K562 (cell line): ENCODE measurements at regions not wholly inside any gene's neighbourhood (a gene's known extent, or its start where the extent isn't known, plus 50 kb on each side); places are given as distances from the start of the nearest gene placed in this dataset.

Source experiments
- ATAC-seq: fragments of 200-7000 bp; cut with Tn5 transposase; 3 replicates; pipeline ENCODE4 v1.9.1; 2020; ENCODE audit warnings: moderate library complexity
- BruUV-seq: library from RNA; stranded (reverse); fragments of 400-500 nt; replicated peaks from 2 replicates; lab custom pipeline; 2021; lab: Mats Ljungman, UMichigan
- CTCF ChIA-PET: fragments of 300-600 bp; formaldehyde crosslinking; extraction: SDS; loops from one replicate; lab custom pipeline; 2021; ENCODE audit warnings: low intra/inter-chr PET ratio; lab: Yijun Ruan, JAX
- POLR2A ChIA-PET: fragments of 300-600, 350-650 bp; sonication (Branson Sonifier 250); formaldehyde crosslinking; extraction: SDS; loops from one replicate; lab custom pipeline; 2021; ENCODE audit warnings: antibody characterized with exemption, inconsistent platforms; lab: Yijun Ruan, JAX
- DNase-seq, 4 experiments: peaks; one replicate each; pipeline versions ENCODE4 v3.0.0 to v3.0.0-alpha.2; 2011 to 2018; ENCODE audit warnings: low spot score in 3 of 4, mixed read lengths in 3 of 4; ENCODE audit errors: extremely low read depth in 1 of 4
- FAIRE-seq: peaks from 2 replicates; lab custom pipeline; 2011; peaks lifted over from hg19 to GRCh38; lab: Jason Lieb, UNC
- H2AFZ ChIP-seq: 2 replicates; pipeline ENCODE4 v1.6.0; 2011; ENCODE audit warnings: low read depth, low read length, control low read depth, inconsistent platforms
- H3K27ac ChIP-seq: fragments of 200-600 bp; 3 replicates; pipeline ENCODE4 v1.8.0; 2011; ENCODE audit warnings: low read depth, mild to moderate bottlenecking, control low read depth, inconsistent platforms, low read length, moderate library complexity, mixed read lengths; ENCODE audit errors: extremely low read depth
- H3K27me3 ChIP-seq, 2 experiments: fragments of 300-600 bp in 1 of 2; 2 replicates in 1 of 2; 3 replicates in 1 of 2; pipeline versions ENCODE4 v1.6.0 to v1.8.0; 2011; ENCODE audit warnings: inconsistent platforms in 2 of 2, low read length in 2 of 2, mild to moderate bottlenecking in 1 of 2, mixed read lengths in 1 of 2, moderate library complexity in 1 of 2; ENCODE audit not compliant: control insufficient read depth in 2 of 2, insufficient read depth in 2 of 2
- H3K36me3 ChIP-seq: fragments of 300-600 bp; 3 replicates; pipeline ENCODE4 v1.8.0; 2011; ENCODE audit warnings: mild to moderate bottlenecking, low read length, inconsistent platforms; ENCODE audit not compliant: control insufficient read depth, insufficient read depth
- H3K4me1 ChIP-seq, 2 experiments: fragments of 200-600 bp in 1 of 2; replicated peaks in 1 of 2; 2 replicates in 1 of 2; 3 replicates in 1 of 2; pipeline versions ENCODE4 v1.5.1 to v1.8.0; 2011; ENCODE audit warnings: inconsistent platforms in 2 of 2, low read length in 2 of 2, mild to moderate bottlenecking in 1 of 2, mixed read lengths in 1 of 2, moderate library complexity in 1 of 2; ENCODE audit not compliant: control insufficient read depth in 2 of 2, insufficient read depth in 2 of 2
- H3K4me2 ChIP-seq: 2 replicates; pipeline ENCODE4 v1.6.1; 2011; ENCODE audit warnings: low read length, control low read depth, inconsistent platforms, mixed read lengths; ENCODE audit not compliant: insufficient read depth
- H3K4me3 ChIP-seq: fragments of 200-600 bp; sonication (generic), shearing (Covaris generic); 2 replicates; pipeline ENCODE4 v1.5.1; 2016; ENCODE audit warnings: control low read depth, inconsistent platforms
- H3K79me2 ChIP-seq: fragments of 200-600 bp; 3 replicates; pipeline ENCODE4 v1.8.0; 2011; ENCODE audit warnings: low read length, inconsistent platforms; ENCODE audit not compliant: control insufficient read depth, insufficient read depth
- H3K9ac ChIP-seq, 2 experiments: 2 replicates each; pipeline versions ENCODE4 v1.6.0 to v1.6.1; 2011; ENCODE audit warnings: low read depth in 2 of 2, low read length in 2 of 2, control low read depth in 1 of 2, inconsistent platforms in 1 of 2, mild to moderate bottlenecking in 1 of 2, mixed read lengths in 1 of 2; ENCODE audit not compliant: insufficient read depth in 1 of 2
- H3K9me1 ChIP-seq: one replicate; pipeline ENCODE4 v1.6.0; 2011; ENCODE audit warnings: inconsistent platforms, mild to moderate bottlenecking, low read length, moderate library complexity; ENCODE audit not compliant: control insufficient read depth, insufficient read depth
- H3K9me3 ChIP-seq: replicated peaks from 2 replicates; pipeline ENCODE4 v1.5.1; 2011; ENCODE audit warnings: low read depth, low read length, inconsistent platforms; ENCODE audit not compliant: control insufficient read depth, insufficient read depth
- H4K20me1 ChIP-seq: replicated peaks from 2 replicates; pipeline ENCODE4 v1.6.1; 2011; ENCODE audit warnings: low read length, inconsistent platforms, mixed read lengths; ENCODE audit not compliant: control insufficient read depth, insufficient read depth
- ETS1 ChIP-seq: conservative IDR thresholded peaks from 2 replicates; pipeline ENCODE4 v1.6.1; 2011; ENCODE audit warnings: low read depth, mild to moderate bottlenecking, low read length; ENCODE audit not compliant: control insufficient read depth
- HIVEP1 ChIP-seq: fragments of 250-450 bp; sonication (Bioruptor Pico); IDR thresholded peaks from 2 replicates; pipeline ENCODE4 v1.4.0; 2020; ENCODE audit warnings: mild to moderate bottlenecking
- HNRNPLL ChIP-seq: fragments of 200-400 bp; formaldehyde crosslinking; IDR thresholded peaks from 2 replicates; pipeline ENCODE4 v1.6.1; 2017; ENCODE audit warnings: low read length, low read depth, mild to moderate bottlenecking; ENCODE audit not compliant: poor library complexity, severe bottlenecking
- MXI1 ChIP-seq: IDR thresholded peaks from 2 replicates; pipeline ENCODE4 v1.6.1; 2011; ENCODE audit warnings: low read depth, mild to moderate bottlenecking, improper control_type of control experiment, low read length
- NCOA2 ChIP-seq, 2 experiments: fragments of 450-650 bp; IDR thresholded peaks; 2 replicates each; pipeline ENCODE4 v1.6.1; 2018; ENCODE audit warnings: mild to moderate bottlenecking in 2 of 2, moderate library complexity in 1 of 2; ENCODE audit not compliant: partially characterized antibody in 2 of 2
- NFE2 ChIP-seq: IDR thresholded peaks from 2 replicates; pipeline ENCODE4 v1.6.1; 2014; ENCODE audit warnings: antibody characterized with exemption, low read depth
- NKRF ChIP-seq: fragments of 450-650 bp; IDR thresholded peaks from 2 replicates; pipeline ENCODE4 v1.6.1; 2016; ENCODE audit warnings: borderline replicate concordance
- PURB ChIP-seq: sonication (generic); formaldehyde crosslinking; IDR thresholded peaks from 2 replicates; pipeline ENCODE4 v1.9.0; 2021; ENCODE audit warnings: low read depth, mild to moderate bottlenecking, missing genetic modification reagents
- RFX5 ChIP-seq: IDR thresholded peaks from 2 replicates; pipeline ENCODE4 v1.6.1; 2011; ENCODE audit warnings: low read depth, mild to moderate bottlenecking, improper control_type of control experiment, low read length
- SNIP1 ChIP-seq: fragments of 450-650 bp; IDR thresholded peaks from 2 replicates; pipeline ENCODE4 v1.7.1; 2017; ENCODE audit warnings: low read depth, mild to moderate bottlenecking
- TFAP4 ChIP-seq: sonication (generic); formaldehyde crosslinking; IDR thresholded peaks from 2 replicates; pipeline ENCODE4 v1.8.0; 2022; ENCODE audit warnings: missing genetic modification reagents, mild to moderate bottlenecking, moderate library complexity, borderline replicate concordance
- THRAP3 ChIP-seq: fragments of 450-650 bp; IDR thresholded peaks from 2 replicates; pipeline ENCODE4 v1.6.1; 2016; ENCODE audit warnings: mild to moderate bottlenecking, inconsistent platforms, borderline replicate concordance
- UBTF ChIP-seq, 2 experiments: IDR thresholded peaks; 2 replicates each; pipeline ENCODE4 v1.6.1; 2012; ENCODE audit warnings: improper control_type of control experiment in 2 of 2, low read depth in 2 of 2, low read length in 2 of 2, borderline replicate concordance in 1 of 2
- WHSC1 ChIP-seq: IDR thresholded peaks from one replicate; pipeline ENCODE4 v1.6.1; 2012; ENCODE audit warnings: low read length, control low read depth, inconsistent platforms
- WGBS: fragments of 100-300 bp; shearing (Covaris generic); methylation state at CpG from one replicate; pipeline ENCODE4 v1.1.6; 2016; ENCODE audit warnings: low coverage, mixed read lengths; ENCODE audit not compliant: insufficient coverage; ENCODE audit errors: missing lambda C conversion rate; 5-methylcytosine and 5-hydroxymethylcytosine counted together
- in situ Hi-C: fragments of 300-500 bp; cut with MboI; formaldehyde crosslinking; loops from 4 replicates; pipeline ENCODE4 v1.15.0; 2018; ENCODE audit warnings: inconsistent platforms, mixed read lengths
- intact Hi-C: fragments of 100-400 bp; cut with micrococcal nuclease; formaldehyde crosslinking; loops from 2 replicates; pipeline ENCODE4 v1.14.2; 2022
- TF ChIP-seq, protein P1 (sequence below), 3 experiments: IDR thresholded peaks in 2 of 3; conservative IDR thresholded peaks in 1 of 3; 2 replicates each; pipeline ENCODE4 v1.5.1; 2011 to 2012; ENCODE audit warnings: low read length in 3 of 3, mild to moderate bottlenecking in 3 of 3, control low read depth in 2 of 3, improper control_type of control experiment in 1 of 3, inconsistent platforms in 1 of 3, low read depth in 1 of 3, mixed read lengths in 1 of 3, moderate library complexity in 1 of 3; ENCODE audit not compliant: insufficient read depth in 2 of 3

- no peaks in the 10 kb centered on the region for H4K20me1 ChIP-seq
- H2AFZ ChIP-seq, result no peak overlapping the region
- DNase-seq, result no peak
- H3K27ac ChIP-seq, result no peak overlapping the region
- no peaks in the 10 kb centered on the region for H3K27me3 ChIP-seq
- no peaks in the 10 kb centered on the region for H3K79me2 ChIP-seq
- intact Hi-C loops, result no loop called here
- ChIA-PET CTCF (no interaction called here), POLR2A (no interaction called here)
- WGBS, result 0% methylated on average over 3 of the region's 3 CpGs
- TF ChIP-seq UBTF (IDR thresholded peaks at IDR 0.05; ENCODE audit: borderline replicate concordance in 1 of 2, low read depth in 2 of 2, low read length in 2 of 2), result no peak
- TF ChIP-seq HIVEP1 (CRISPR knock-in tag), result no peak
- no peak for TF ChIP-seq WHSC1
- no peak for TF ChIP-seq RFX5
- no peak for TF ChIP-seq SNIP1
- no peak for TF ChIP-seq THRAP3
- TF ChIP-seq NKRF, result no peak
- no peak for TF ChIP-seq NFE2
- TF ChIP-seq NCOA2 (IDR thresholded peaks at IDR 0.05; ENCODE audit: partially characterized antibody in 2 of 2), result no peak
- TF ChIP-seq PURB (CRISPR knock-in tag), result no peak
- no peak for TF ChIP-seq MXI1
- no peak for TF ChIP-seq ETS1
- no peak for TF ChIP-seq HNRNPLL
- no peak for TF ChIP-seq TFAP4
- TF ChIP-seq, protein P1, sequence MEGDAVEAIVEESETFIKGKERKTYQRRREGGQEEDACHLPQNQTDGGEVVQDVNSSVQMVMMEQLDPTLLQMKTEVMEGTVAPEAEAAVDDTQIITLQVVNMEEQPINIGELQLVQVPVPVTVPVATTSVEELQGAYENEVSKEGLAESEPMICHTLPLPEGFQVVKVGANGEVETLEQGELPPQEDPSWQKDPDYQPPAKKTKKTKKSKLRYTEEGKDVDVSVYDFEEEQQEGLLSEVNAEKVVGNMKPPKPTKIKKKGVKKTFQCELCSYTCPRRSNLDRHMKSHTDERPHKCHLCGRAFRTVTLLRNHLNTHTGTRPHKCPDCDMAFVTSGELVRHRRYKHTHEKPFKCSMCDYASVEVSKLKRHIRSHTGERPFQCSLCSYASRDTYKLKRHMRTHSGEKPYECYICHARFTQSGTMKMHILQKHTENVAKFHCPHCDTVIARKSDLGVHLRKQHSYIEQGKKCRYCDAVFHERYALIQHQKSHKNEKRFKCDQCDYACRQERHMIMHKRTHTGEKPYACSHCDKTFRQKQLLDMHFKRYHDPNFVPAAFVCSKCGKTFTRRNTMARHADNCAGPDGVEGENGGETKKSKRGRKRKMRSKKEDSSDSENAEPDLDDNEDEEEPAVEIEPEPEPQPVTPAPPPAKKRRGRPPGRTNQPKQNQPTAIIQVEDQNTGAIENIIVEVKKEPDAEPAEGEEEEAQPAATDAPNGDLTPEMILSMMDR (IDR thresholded peaks at IDR 0.05 in 2 of 3, conservative IDR thresholded peaks at IDR 0.05 in 1 of 3; ENCODE audit: insufficient read depth in 2 of 3, low read depth in 1 of 3, low read length in 3 of 3), result no peak
- H3K36me3 ChIP-seq, result no peaks in the 10 kb centered on the region
- no peak overlapping the region for H3K4me3 ChIP-seq
- no peak for FAIRE-seq
- BruUV-seq, result no TSS peak
- in situ Hi-C loops, result no loop called here
- no peaks in the 10 kb centered on the region for H3K4me1 ChIP-seq
- no peak for ATAC-seq
- no peaks in the 10 kb centered on the region for H3K9me1 ChIP-seq
- H3K9me3 ChIP-seq, result no peaks in the 10 kb centered on the region
- no peak overlapping the region for H3K9ac ChIP-seq
- no peak overlapping the region for H3K4me2 ChIP-seq
Observed at GRCh38 chr14:28630100-28630499, 136.5 kb upstream of the FOXG1 start.
